GM23248 (cell line): ENCODE measurements at regions not wholly inside any gene's neighbourhood (a gene's known extent, or its start where the extent isn't known, plus 50 kb on each side); places are given as distances from the start of the nearest gene placed in this dataset.

Experiments
- EZH2 ChIP-seq: fragments of 200-600 bp; sonication (generic); IDR thresholded peaks from 2 replicates; pipeline ENCODE4 v1.6.1; 2018; ENCODE audit warnings: antibody characterized with exemption, mild to moderate bottlenecking; ENCODE audit not compliant: insufficient read depth, poor library complexity, severe bottlenecking
- EZH2phosphoT487 ChIP-seq: fragments of 200-600 bp; sonication (generic); IDR thresholded peaks from 2 replicates; pipeline ENCODE4 v1.6.1; 2018; ENCODE audit warnings: antibody characterized with exemption, moderate library complexity, mild to moderate bottlenecking, low read depth; ENCODE audit not compliant: insufficient read depth

GRCh38 chr6:130681028-130681427 is 146.2 kb upstream of the SMLR1 start:
- TF ChIP-seq EZH2 (no peak), EZH2phosphoT487 (no peak)
